LNCaP clone FGC (cell line): ENCODE measurements at regions not wholly inside any gene's neighbourhood (a gene's known extent, or its start where the extent isn't known, plus 50 kb on each side); places are given as distances from the start of the nearest gene placed in this dataset.

Experiments
- DNase-seq: peaks from one replicate; pipeline ENCODE4 v3.0.0-alpha.2; 2011; ENCODE audit warnings: low read depth
- H3K4me3 ChIP-seq: 2 replicates; pipeline ENCODE4 v1.5.1; 2011; ENCODE audit warnings: mild to moderate bottlenecking, low read depth, low read length, control low read depth
- TF ChIP-seq, protein P1 (sequence below): IDR thresholded peaks from 2 replicates; pipeline ENCODE4 v1.5.1; 2012; ENCODE audit warnings: mild to moderate bottlenecking; ENCODE audit not compliant: control insufficient read depth, insufficient read depth; ENCODE audit errors: extremely low read depth

DNA sequence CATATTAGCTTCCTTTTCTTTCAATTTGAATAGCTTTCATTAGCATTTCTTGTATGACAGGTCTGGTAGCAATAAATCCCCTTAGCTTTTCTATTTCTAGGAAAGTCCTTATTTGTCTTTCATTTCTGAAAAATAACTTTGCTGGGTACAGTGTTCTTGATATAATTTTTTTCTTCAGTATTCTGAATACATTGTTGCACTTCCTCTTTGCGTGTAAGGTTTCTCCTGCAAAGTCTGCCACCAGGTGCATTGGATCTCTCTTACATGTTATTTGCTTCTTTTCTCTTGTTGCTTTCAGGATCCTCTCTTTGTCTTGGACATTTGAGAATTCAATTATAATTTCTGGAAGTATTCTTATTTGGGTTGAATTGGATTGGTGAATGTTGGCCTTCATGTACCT lies 663.7 kb downstream of the GRXCR1 start:
- no peak overlapping the region for H3K4me3 ChIP-seq
- no peak for DNase-seq
- TF ChIP-seq, protein P1, sequence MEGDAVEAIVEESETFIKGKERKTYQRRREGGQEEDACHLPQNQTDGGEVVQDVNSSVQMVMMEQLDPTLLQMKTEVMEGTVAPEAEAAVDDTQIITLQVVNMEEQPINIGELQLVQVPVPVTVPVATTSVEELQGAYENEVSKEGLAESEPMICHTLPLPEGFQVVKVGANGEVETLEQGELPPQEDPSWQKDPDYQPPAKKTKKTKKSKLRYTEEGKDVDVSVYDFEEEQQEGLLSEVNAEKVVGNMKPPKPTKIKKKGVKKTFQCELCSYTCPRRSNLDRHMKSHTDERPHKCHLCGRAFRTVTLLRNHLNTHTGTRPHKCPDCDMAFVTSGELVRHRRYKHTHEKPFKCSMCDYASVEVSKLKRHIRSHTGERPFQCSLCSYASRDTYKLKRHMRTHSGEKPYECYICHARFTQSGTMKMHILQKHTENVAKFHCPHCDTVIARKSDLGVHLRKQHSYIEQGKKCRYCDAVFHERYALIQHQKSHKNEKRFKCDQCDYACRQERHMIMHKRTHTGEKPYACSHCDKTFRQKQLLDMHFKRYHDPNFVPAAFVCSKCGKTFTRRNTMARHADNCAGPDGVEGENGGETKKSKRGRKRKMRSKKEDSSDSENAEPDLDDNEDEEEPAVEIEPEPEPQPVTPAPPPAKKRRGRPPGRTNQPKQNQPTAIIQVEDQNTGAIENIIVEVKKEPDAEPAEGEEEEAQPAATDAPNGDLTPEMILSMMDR: no peak

GRCh38 chr4:43560047-43560446 lies 667.5 kb downstream of the GRXCR1 start:
- no peak for DNase-seq
- TF ChIP-seq, protein P1: no peak
- no peak overlapping the region for H3K4me3 ChIP-seq

DNA sequence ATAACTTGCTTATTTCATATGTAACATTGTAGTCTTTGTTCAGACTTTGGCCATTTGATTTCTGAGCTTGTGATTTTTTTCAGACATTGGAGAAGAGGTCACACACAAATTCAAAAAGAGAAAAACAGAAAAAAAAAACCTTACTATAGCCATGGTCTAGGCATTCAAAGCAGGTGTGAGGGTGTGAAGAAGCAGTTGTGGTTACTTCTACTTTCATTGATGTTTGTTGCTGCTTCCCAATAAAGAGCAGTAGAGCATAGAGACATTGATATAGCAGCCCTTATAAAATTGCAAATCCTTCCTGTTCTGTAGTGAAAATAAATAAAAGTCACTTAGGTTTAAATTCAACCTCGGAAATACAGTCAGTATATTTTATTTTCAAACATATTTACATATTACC lies 671.6 kb downstream of the GRXCR1 start:
- TF ChIP-seq, protein P1: no peak
- no peak for DNase-seq
- H3K4me3 ChIP-seq: no peak overlapping the region

GRCh38 chr4:43564591-43564990 lies 672.1 kb downstream of the GRXCR1 start:
- TF ChIP-seq, protein P1: no peak
- DNase-seq: no peak
- H3K4me3 ChIP-seq: no peak overlapping the region

- no peak overlapping the region for H3K4me3 ChIP-seq
- TF ChIP-seq, protein P1: no peak
- no peak for DNase-seq
Observed at GRCh38 chr4:43567644-43568043, 675.1 kb downstream of the GRXCR1 start.

GRCh38 chr4:43586813-43587212 lies 694.3 kb downstream of the GRXCR1 start:
- DNase-seq: no peak
- no peak overlapping the region for H3K4me3 ChIP-seq
- TF ChIP-seq, protein P1: no peak

DNA sequence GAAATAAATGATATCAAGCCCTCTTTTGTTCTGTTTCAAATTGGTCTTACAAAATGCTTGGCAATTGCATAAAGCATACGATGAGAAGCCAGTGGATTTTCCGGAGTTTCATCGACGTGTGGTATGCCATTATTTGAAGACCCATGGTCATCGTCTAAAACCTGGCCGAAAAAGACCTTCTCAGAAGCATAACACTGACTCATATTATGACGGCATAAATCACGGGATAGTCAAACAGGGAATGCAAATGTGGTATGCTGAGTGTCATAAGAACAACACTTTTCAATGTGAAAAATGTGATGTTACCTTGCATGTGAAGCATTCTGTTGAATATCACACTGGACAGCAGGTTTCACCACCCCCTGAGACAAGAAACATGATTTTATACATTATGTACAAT lies 695.2 kb downstream of the GRXCR1 start:
- no peak overlapping the region for H3K4me3 ChIP-seq
- TF ChIP-seq, protein P1: no peak
- no peak for DNase-seq
